ENCODE measurements at regions not wholly inside any gene's neighbourhood (a gene's known extent, or its start where the extent isn't known, plus 50 kb on each side); places are given as distances from the start of the nearest gene placed in this dataset.
A peak's percentile ranks its signal among the peaks of the same experiment; 100 is the strongest.

- intact Hi-C loops (cut with DNase I), result loop anchor here (2.0 to 10.0 kb wide), 4 partner anchors 539 to 549 kb away; no protein-coding TSS in a partner anchor
- TF ChIP-seq CTCF (IDR thresholded peaks at IDR 0.05) (no peak), POLR2A (IDR thresholded peaks at IDR 0.05) (no peak)
- Histone ChIP-seq H3K27me3 (peaks cover 0 to 63% (median 23%) of the 10 kb centered on the region in 9 donors), H3K9me3 (no peaks in the 10 kb centered on the region), H3K4me3 (no peak overlapping the region), H3K4me1 (peaks cover 0 to 11% (median 5%) of the 10 kb centered on the region in 12 donors), H3K27ac (no peak overlapping the region), H3K36me3 (no peaks in the 10 kb centered on the region)
- DNase-seq, result no peak
- ATAC-seq, result no peak
- WGBS, 4 donors, result 56 to 65% (median 64%) methylated on average over 14 of the region's 14 CpGs
Measured at GRCh38 chr10:77713521-77714280, 76.1 kb upstream of the KCNMA1 start.

GRCh38 chr10:77712207-77712606 is 74.6 kb upstream of the KCNMA1 start:
- ATAC-seq, result no peak
- TF ChIP-seq POLR2A (IDR thresholded peaks at IDR 0.05) (no peak), CTCF (IDR thresholded peaks at IDR 0.05) (no peak)
- 91 to 100% (median 94%) methylated on average over 1 of the region's 1 CpG for WGBS, 4 donors
- H3K36me3 ChIP-seq, result no peaks in the 10 kb centered on the region
- no peak for DNase-seq
- H3K27me3 ChIP-seq, result peaks cover 0 to 51% (median 23%) of the 10 kb centered on the region in 9 donors
- H3K27ac ChIP-seq, result no peak overlapping the region
- H3K4me1 ChIP-seq, result peaks cover 0 to 11% (median 5%) of the 10 kb centered on the region in 12 donors
- intact Hi-C loops (cut with DNase I), result loop anchor here (2.0 to 10.0 kb wide), 4 partner anchors 537 to 547 kb away; no protein-coding TSS in a partner anchor
- H3K4me3 ChIP-seq, result no peak overlapping the region
- H3K9me3 ChIP-seq, result no peaks in the 10 kb centered on the region

GRCh38 chr10:77711683-77712049 is 74.1 kb upstream of the KCNMA1 start:
- no peak for ATAC-seq
- WGBS, 4 donors, result 0 to 41% (median 39%) methylated on average over 2 to 9 of the region's 9 CpGs
- intact Hi-C loops (cut with DNase I), result loop anchor here (2.0 to 10.0 kb wide), 5 partner anchors 537 to 547 kb away; no protein-coding TSS in a partner anchor
- Histone ChIP-seq H3K27me3 (peaks cover 0 to 49% (median 23%) of the 10 kb centered on the region in 9 donors), H3K27ac (no peak overlapping the region), H3K9me3 (no peaks in the 10 kb centered on the region), H3K36me3 (no peaks in the 10 kb centered on the region), H3K4me3 (peak overlapping the region in 3 of 12 donors; percentile 44 to 54 (median 49)), H3K4me1 (peaks cover 0 to 11% (median 5%) of the 10 kb centered on the region in 12 donors)
- peak in 3 of 12 donors; percentile 18 to 30 (median 20) for TF ChIP-seq CTCF (IDR thresholded peaks at IDR 0.05)
- TF ChIP-seq POLR2A (IDR thresholded peaks at IDR 0.05), result no peak
- DNase-seq, result no peak
